Activated naive CD8-positive, alpha-beta T cell treated with anti-CD3 and anti-CD28 coated beads, Interleukin-2, amount 10 ng/mL, durations not matched to agents 7 days and 5 days (primary cell): ENCODE measurements at regions not wholly inside any gene's neighbourhood (a gene's known extent, or its start where the extent isn't known, plus 50 kb on each side); places are given as distances from the start of the nearest gene placed in this dataset.

Experiments
- ATAC-seq: fragments of 150-1000 bp; cut with Tn5 transposase; one replicate; pipeline ENCODE4 v1.10.0; 2021; ENCODE audit warnings: low read depth, moderate library complexity
- POLR2A ChIA-PET: fragments of 350-600 bp; sonication (Branson Sonifier 250); formaldehyde crosslinking; loops from one replicate; lab custom pipeline; 2021; ENCODE audit warnings: antibody characterized with exemption; lab: Charles Lee
- DNase-seq: peaks from one replicate; pipeline ENCODE4 v3.0.0; 2021
- H3K27ac Mint-ChIP-seq: one replicate; pipeline ENCODE4 v1.8.0; 2022; ENCODE audit warnings: mild to moderate bottlenecking, mixed read lengths
- H3K27me3 Mint-ChIP-seq: one replicate; pipeline ENCODE4 v1.8.0; 2022; ENCODE audit warnings: mild to moderate bottlenecking, moderate library complexity, mixed read lengths
- H3K36me3 Mint-ChIP-seq: one replicate; pipeline ENCODE4 v1.8.0; 2021; ENCODE audit warnings: mild to moderate bottlenecking, mixed read lengths
- H3K4me1 Mint-ChIP-seq: one replicate; pipeline ENCODE4 v1.8.0; 2021; ENCODE audit warnings: mixed read lengths
- H3K4me3 Mint-ChIP-seq: one replicate; pipeline ENCODE4 v1.8.0; 2022; ENCODE audit warnings: mild to moderate bottlenecking, moderate library complexity, mixed read lengths
- H3K9me3 Mint-ChIP-seq: one replicate; pipeline ENCODE4 v1.8.0; 2021; ENCODE audit warnings: mixed read lengths

DNA sequence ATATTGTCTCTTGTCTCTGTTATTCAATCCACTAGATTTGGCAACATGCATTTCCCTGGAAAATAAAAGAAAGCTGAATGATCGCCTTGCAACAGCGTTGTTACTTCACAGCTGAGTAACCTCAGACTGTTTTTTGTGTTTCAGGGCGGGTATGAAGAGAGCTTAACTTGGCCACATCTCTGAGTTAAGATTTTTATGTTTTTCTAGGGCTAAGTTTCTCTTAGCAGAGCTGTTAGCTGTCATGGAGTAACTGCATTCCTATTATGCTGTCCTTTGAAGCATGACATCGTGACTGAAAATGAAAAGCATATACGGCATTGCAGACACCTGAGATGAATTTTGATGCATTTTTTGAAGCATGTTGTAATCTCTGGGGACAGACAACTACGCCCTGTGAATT is 1798.9 kb downstream of the PCDH7 start:
- POLR2A ChIA-PET, result no interaction called here
- DNase-seq, result no peak
- ATAC-seq, result no peak
- no peak overlapping the region for H3K4me3 Mint-ChIP-seq
- H3K4me1 Mint-ChIP-seq, result no peaks in the 10 kb centered on the region
- H3K27ac Mint-ChIP-seq, result no peak overlapping the region
- H3K27me3 Mint-ChIP-seq, result no peaks in the 10 kb centered on the region
- no peaks in the 10 kb centered on the region for H3K36me3 Mint-ChIP-seq
- H3K9me3 Mint-ChIP-seq, result peaks cover 5% of the 10 kb centered on the region

DNA sequence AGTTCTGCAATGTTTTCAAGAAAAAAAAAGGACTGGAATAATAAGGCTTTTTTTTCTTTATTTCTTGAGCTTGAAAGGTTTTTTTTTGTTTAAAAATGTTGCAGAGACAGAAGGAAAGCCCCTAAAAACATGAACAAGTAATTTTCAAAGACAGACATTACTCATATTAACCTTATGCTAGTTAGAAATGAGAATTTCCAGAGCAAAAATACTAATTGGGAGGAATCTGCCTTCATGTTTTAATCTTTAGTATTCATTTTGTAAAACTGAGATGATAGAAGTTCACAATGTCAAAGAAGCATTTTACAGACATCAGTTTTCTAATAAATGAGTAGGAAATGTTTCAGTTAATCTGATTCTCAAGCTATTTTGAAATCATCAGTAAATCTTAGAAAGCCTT is 1805.3 kb downstream of the PCDH7 start:
- H3K9me3 Mint-ChIP-seq, result peaks cover 9% of the 10 kb centered on the region
- no peaks in the 10 kb centered on the region for H3K4me1 Mint-ChIP-seq

DNA sequence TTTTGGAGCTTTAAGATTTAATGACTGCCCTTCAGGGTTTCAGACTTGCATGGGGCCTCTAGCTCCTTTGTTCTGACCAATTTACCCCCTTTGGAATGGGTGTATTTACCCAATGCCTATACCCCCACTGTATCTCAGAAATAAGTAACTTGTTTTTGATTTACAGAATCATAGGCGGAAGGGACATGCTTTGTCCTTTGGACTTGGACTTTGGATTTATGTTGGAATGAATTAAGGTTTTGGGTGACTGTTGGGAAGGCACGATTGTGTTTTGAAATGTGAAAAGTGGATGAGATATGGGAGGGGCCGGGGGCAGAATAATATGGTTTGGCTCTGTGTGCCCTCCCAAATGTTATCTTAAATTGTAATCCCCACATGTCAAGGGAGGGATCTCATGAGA is 1824.7 kb downstream of the PCDH7 start:
- Mint-ChIP-seq H3K9me3 (peaks cover 3% of the 10 kb centered on the region), H3K4me1 (no peaks in the 10 kb centered on the region), H3K36me3 (no peaks in the 10 kb centered on the region), H3K4me3 (no peak overlapping the region), H3K27ac (no peak overlapping the region), H3K27me3 (no peaks in the 10 kb centered on the region)
- ATAC-seq, result no peak
- no peak for DNase-seq
- POLR2A ChIA-PET, result no interaction called here

More for the DNA sequence above, 1805.3 kb downstream of the PCDH7 start:
- no peaks in the 10 kb centered on the region for H3K36me3 Mint-ChIP-seq
- no peak overlapping the region for H3K27ac Mint-ChIP-seq
- DNase-seq, result no peak
- H3K4me3 Mint-ChIP-seq, result no peak overlapping the region
- POLR2A ChIA-PET, result no interaction called here
- H3K27me3 Mint-ChIP-seq, result no peaks in the 10 kb centered on the region
- ATAC-seq, result no peak

DNA sequence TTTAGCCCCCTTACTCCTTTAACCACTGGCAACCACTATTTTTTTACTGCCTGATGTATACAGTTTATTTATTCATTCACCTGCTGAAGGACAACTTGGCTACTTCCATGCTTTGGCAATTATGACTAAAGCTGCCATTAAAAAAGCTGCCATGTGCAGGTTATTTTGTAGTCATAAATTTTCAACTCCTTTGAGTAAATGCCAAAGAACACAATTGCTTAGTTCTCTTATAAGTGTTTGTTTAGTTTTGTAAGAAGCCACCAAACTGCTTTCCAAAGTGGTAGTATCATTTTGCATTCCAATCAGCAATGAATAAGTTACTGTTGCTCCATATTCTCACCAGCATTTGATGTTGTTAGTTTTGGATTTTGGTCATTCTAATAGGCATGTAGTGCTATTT is 1831.8 kb downstream of the PCDH7 start:
- H3K9me3 Mint-ChIP-seq, result no peaks in the 10 kb centered on the region
- POLR2A ChIA-PET, result no interaction called here
- no peak overlapping the region for H3K4me3 Mint-ChIP-seq
- H3K4me1 Mint-ChIP-seq, result no peaks in the 10 kb centered on the region
- no peaks in the 10 kb centered on the region for H3K27me3 Mint-ChIP-seq
- no peak for DNase-seq
- H3K27ac Mint-ChIP-seq, result no peak overlapping the region
- no peak for ATAC-seq
- H3K36me3 Mint-ChIP-seq, result no peaks in the 10 kb centered on the region

DNA sequence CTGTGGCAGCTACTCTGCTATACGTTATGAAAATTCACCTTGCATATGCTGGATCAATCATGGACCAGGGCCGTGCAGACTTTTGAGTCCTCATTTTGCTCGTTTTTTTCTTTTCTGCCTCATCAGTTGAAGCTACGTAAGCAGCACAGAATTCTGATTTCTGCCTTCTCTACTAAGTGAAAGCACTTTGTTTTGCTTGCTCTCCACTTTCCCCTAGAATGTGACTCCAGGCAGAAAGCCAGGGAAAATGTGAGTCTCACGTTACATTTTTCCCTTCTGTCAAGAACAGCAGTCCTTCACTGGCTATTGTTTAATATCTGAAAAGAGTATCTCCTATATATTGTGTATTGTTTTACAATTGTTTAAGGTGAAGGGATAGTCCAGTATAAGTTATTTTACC is 1840.1 kb downstream of the PCDH7 start:
- H3K4me1 Mint-ChIP-seq, result no peaks in the 10 kb centered on the region
- DNase-seq (no peak), ATAC-seq (no peak)
- no peak overlapping the region for H3K4me3 Mint-ChIP-seq
- H3K9me3 Mint-ChIP-seq, result no peaks in the 10 kb centered on the region
- POLR2A ChIA-PET, result no interaction called here
- H3K36me3 Mint-ChIP-seq, result no peaks in the 10 kb centered on the region
- H3K27me3 Mint-ChIP-seq, result no peaks in the 10 kb centered on the region
- H3K27ac Mint-ChIP-seq, result no peak overlapping the region

DNA sequence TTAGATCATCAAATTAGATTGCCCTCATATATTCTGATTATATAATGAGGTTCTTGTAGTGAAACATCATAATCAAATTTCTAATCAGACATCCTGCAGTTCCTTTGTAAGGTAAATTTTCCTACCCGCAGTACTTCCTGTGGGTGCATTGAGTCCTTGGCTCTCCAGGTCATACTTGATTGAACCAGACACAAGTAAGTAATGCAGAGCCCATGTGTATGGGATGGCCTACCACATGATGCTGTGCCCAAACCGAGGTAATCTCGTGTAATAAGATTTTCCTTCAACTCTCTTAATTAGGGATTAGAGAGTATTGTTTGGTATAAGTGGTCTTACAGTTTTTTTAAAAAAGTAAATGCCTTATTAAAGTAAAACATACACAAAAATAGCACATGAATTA is 1841.8 kb downstream of the PCDH7 start:
- POLR2A ChIA-PET, result no interaction called here
- Mint-ChIP-seq H3K27ac (no peak overlapping the region), H3K4me1 (no peaks in the 10 kb centered on the region), H3K27me3 (no peaks in the 10 kb centered on the region), H3K4me3 (no peak overlapping the region), H3K36me3 (no peaks in the 10 kb centered on the region), H3K9me3 (no peaks in the 10 kb centered on the region)
- DNase-seq (no peak), ATAC-seq (no peak)

DNA sequence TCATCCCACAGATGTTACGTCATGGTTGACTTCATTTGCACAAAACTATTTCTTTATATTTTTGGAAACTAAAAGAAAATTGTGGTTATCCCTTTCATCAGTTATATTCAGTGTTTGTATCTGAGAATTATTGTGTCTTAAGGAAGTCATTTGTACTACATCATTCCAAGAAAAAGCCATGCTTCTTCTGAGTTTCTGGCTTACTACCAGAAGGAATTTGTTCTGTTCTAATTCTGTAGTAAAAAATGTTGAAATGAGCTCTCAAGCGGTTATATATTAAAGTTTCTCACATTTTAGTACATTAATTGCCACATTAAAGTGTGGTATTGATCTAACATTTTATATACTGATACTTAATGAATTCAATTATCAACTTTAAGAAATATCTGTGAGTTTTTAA is 1844.5 kb downstream of the PCDH7 start:
- ATAC-seq (no peak), DNase-seq (no peak)
- Mint-ChIP-seq H3K9me3 (peaks cover 2% of the 10 kb centered on the region), H3K27ac (no peak overlapping the region), H3K27me3 (no peaks in the 10 kb centered on the region), H3K4me3 (no peak overlapping the region), H3K4me1 (no peaks in the 10 kb centered on the region), H3K36me3 (no peaks in the 10 kb centered on the region)
- POLR2A ChIA-PET, result no interaction called here

DNA sequence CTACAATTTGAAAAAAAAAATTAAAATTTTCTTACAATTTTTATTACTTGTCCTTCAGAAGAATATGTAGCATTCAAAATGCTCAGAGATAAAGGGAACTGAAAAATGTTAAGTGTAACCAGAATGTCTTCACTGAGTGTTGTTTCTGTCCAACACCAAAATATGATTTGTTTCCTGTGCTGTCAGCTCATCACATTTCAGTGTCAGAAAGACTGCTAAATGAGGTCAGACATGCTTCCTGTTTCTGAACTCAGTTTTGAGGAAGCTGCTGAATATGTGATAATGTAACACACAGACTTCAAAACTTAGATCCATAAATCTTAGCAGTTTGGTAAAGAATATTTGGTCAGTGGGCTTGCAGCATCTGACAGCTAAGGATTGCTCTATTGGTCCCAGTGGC is 1849.7 kb downstream of the PCDH7 start:
- DNase-seq (no peak), ATAC-seq (no peak)
- Mint-ChIP-seq H3K27me3 (no peaks in the 10 kb centered on the region), H3K27ac (no peak overlapping the region), H3K36me3 (no peaks in the 10 kb centered on the region), H3K4me3 (no peak overlapping the region), H3K9me3 (peaks cover 2% of the 10 kb centered on the region), H3K4me1 (no peaks in the 10 kb centered on the region)
- POLR2A ChIA-PET, result no interaction called here

DNA sequence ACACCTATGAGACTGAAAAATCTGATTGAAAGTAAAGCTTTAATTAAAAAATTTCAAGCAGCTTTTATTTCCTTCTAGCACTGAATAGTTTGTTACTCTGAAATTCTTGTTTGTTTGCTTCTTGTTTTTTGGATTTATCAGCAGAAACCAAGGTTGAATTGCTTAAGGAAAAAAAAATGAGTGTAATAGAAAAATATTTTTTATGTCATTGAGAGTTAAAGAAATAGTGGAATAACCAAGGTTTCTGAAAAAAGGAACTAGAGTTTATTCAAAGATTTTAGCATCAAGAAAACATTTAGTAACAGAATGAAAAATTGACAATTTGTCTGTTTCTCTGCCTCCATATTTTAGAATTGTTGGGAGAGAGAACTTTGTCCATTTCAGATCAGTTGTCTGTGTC is 1852.2 kb downstream of the PCDH7 start:
- ATAC-seq (no peak), DNase-seq (no peak)
- no peaks in the 10 kb centered on the region for H3K36me3 Mint-ChIP-seq
- POLR2A ChIA-PET, result no interaction called here
- no peaks in the 10 kb centered on the region for H3K27me3 Mint-ChIP-seq
- H3K27ac Mint-ChIP-seq, result no peak overlapping the region
- H3K4me1 Mint-ChIP-seq, result no peaks in the 10 kb centered on the region
- H3K4me3 Mint-ChIP-seq, result no peak overlapping the region
- peaks cover 2% of the 10 kb centered on the region for H3K9me3 Mint-ChIP-seq

DNA sequence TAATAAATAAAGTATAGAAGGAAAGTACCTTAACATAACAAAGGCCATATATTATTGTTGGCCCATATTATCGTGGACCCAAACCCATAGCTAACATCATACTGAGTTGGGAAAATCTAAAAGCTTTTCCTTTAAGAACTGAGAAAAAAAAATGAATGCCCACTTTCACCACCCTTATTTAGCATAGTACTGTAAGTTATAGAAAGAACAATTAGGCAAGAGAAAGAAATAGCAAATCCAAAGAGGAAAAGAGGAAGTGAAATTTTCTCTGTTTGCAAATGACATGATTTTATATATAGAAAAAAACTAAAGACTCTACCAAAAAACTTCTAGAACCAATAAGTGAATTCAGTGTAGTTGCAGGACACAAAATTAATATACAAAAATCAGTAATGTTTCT is 1854.6 kb downstream of the PCDH7 start:
- Mint-ChIP-seq H3K36me3 (no peaks in the 10 kb centered on the region), H3K4me3 (no peak overlapping the region), H3K27me3 (no peaks in the 10 kb centered on the region), H3K4me1 (no peaks in the 10 kb centered on the region), H3K27ac (no peak overlapping the region), H3K9me3 (peaks cover 2% of the 10 kb centered on the region)
- POLR2A ChIA-PET, result no interaction called here
- ATAC-seq (no peak), DNase-seq (no peak)

DNA sequence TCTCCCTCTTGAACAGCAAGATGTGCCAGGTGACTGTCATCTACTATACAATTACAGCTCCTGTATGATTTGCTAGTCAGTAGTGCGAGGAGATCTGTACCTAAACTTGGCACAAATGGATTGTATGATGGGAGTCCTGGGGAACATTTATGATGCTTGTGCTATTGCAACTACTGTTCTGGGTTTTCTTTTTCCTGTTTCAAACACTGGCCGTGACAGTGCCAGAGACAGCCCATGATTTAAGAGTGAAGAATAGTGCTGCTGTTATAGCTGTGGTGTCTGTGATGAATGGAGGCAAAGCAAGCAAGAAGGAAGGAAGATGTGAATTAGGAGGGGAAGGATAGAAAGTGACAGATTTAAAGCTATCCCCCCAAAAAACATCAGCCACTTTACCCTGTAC is 1868.9 kb downstream of the PCDH7 start:
- DNase-seq, result no peak
- ATAC-seq, result no peak
- POLR2A ChIA-PET, result no interaction called here
- no peaks in the 10 kb centered on the region for H3K4me1 Mint-ChIP-seq
- H3K9me3 Mint-ChIP-seq, result peaks cover 10% of the 10 kb centered on the region
- H3K4me3 Mint-ChIP-seq, result no peak overlapping the region
- H3K27ac Mint-ChIP-seq, result no peak overlapping the region
- H3K27me3 Mint-ChIP-seq, result no peaks in the 10 kb centered on the region
- no peaks in the 10 kb centered on the region for H3K36me3 Mint-ChIP-seq

DNA sequence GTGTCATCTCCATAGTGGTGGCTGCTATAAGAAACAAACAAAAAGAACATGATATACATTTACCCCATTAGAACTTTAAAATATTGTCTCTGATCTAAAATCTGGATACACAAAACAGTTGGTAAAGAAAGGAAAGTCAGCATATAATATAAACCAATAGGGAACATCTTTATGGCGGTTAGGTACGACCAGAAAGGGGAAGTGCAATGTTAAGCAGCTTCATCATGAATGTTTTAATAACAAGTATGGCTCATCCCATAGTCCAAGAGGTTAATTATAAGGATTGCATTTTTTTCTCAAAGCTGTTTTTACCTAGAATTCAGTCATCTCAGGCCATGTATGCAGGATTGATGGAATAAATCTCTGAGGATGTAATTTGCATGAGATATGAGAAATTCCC is 1869.7 kb downstream of the PCDH7 start:
- Mint-ChIP-seq H3K4me3 (no peak overlapping the region), H3K9me3 (peaks cover 9% of the 10 kb centered on the region), H3K27me3 (no peaks in the 10 kb centered on the region), H3K4me1 (no peaks in the 10 kb centered on the region), H3K36me3 (no peaks in the 10 kb centered on the region), H3K27ac (no peak overlapping the region)
- POLR2A ChIA-PET, result no interaction called here
- no peak for DNase-seq
- ATAC-seq, result no peak

DNA sequence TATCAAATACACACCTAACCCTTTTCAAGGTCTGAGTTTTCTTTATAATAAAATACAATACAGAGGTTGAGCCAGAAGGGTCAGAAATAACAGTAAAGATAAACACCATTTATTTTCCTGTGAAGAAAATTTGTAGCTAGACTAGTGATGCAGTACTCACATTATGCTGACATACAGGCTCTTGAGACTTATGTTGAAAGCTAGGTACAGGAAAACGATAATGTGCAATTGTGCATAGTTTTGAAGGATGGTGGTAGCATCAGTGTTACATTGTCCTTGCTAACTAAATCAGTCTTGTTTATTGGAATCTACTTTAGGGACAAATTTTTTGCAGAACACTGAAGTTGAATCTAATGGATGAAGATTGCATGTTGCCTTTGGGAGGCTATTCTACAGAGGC is 1877.2 kb downstream of the PCDH7 start:
- no peak overlapping the region for H3K4me3 Mint-ChIP-seq
- H3K27ac Mint-ChIP-seq, result no peak overlapping the region
- no peaks in the 10 kb centered on the region for H3K4me1 Mint-ChIP-seq
- ATAC-seq (no peak), DNase-seq (no peak)
- no peaks in the 10 kb centered on the region for H3K27me3 Mint-ChIP-seq
- POLR2A ChIA-PET, result no interaction called here
- no peaks in the 10 kb centered on the region for H3K36me3 Mint-ChIP-seq
- H3K9me3 Mint-ChIP-seq, result peaks cover 4% of the 10 kb centered on the region

DNA sequence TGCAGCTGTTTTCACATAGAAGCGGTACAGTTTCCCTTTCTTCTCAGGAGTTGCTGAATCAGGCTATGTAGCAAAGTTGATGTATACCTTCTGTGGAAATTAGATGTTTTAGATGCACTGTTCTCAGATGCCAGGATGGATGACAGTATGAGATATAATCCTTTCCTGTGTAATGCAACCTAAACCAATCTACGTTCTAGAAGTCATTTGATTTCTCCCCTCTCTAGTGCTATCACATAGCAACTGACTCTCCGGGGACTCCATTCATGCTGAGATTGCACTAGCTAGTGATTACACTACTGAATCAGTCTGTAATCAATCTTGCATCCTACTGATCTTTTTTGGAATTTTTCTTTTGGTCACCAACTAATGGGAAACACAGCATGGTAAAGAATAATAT is 1881.7 kb downstream of the PCDH7 start:
- Mint-ChIP-seq H3K4me3 (no peak overlapping the region), H3K36me3 (no peaks in the 10 kb centered on the region), H3K27ac (no peak overlapping the region), H3K9me3 (peaks cover 1% of the 10 kb centered on the region), H3K27me3 (no peaks in the 10 kb centered on the region), H3K4me1 (no peaks in the 10 kb centered on the region)
- ATAC-seq, result no peak
- POLR2A ChIA-PET, result no interaction called here
- DNase-seq, result no peak

DNA sequence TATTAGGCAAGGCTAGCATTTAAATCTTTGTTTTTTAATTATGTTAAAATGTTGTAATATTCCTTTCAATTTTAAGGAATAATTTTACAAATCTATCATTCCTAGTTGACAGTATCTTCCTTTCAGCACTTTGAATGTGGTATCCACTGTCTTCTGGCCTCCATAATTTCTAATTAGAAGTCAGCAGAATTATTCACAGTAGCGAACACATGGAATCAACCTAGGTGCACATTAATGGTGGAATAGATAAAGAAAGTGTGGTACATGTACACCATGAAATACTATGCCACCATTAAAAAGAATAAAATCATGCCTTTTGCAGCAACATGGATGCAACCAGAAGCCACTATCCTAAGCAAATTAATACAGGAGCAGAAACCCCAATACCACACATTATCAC is 1887.8 kb downstream of the PCDH7 start:
- Mint-ChIP-seq H3K36me3 (no peaks in the 10 kb centered on the region), H3K4me3 (no peak overlapping the region), H3K27ac (no peak overlapping the region), H3K4me1 (no peaks in the 10 kb centered on the region), H3K9me3 (peaks cover 4% of the 10 kb centered on the region), H3K27me3 (no peaks in the 10 kb centered on the region)
- POLR2A ChIA-PET, result no interaction called here
- ATAC-seq (no peak), DNase-seq (no peak)
